ENCODE measurements at regions not wholly inside any gene's neighbourhood (a gene's known extent, or its start where the extent isn't known, plus 50 kb on each side); places are given as distances from the start of the nearest gene placed in this dataset.
"Not testable (repeated sequence)": the region's sequence is repeated elsewhere in the genome, so short reads cannot be mapped to it uniquely, and the experiment has no call there.

- FAIRE-seq (no peak), DNase-seq (ENCODE audit: low spot score) (no peak)
Measured at GRCh38 chr15:60134609-60135008, 130.5 kb downstream of the FOXB1 start.

DNA sequence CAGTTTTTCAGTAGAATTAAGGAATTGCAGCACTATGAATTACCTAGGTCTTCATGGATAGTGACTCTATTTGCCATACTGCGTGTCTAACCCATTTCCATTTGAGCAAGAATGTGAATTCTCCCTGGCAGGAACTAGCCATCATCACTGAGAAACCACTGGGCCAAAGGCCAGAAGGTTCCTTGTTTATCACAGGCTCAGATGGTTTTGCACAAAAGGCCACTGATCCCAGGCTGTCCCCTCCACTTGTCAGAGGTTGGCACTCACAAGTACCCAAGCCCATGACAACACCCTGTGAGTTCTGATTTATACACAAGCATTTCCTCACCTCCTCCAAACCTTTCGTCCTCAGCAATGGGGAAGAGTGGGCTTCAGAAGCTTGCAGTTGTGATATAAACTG is 131.8 kb downstream of the FOXB1 start:
- FAIRE-seq: no peak

GRCh38 chr15:60137711-60138396 is 133.7 kb downstream of the FOXB1 start:
- DNase-seq (ENCODE audit: low spot score) (peak; percentile 83), FAIRE-seq (peak; percentile 96)

More for the DNA sequence above, 131.8 kb downstream of the FOXB1 start:
- no peak for DNase-seq (ENCODE audit: low spot score)

DNA sequence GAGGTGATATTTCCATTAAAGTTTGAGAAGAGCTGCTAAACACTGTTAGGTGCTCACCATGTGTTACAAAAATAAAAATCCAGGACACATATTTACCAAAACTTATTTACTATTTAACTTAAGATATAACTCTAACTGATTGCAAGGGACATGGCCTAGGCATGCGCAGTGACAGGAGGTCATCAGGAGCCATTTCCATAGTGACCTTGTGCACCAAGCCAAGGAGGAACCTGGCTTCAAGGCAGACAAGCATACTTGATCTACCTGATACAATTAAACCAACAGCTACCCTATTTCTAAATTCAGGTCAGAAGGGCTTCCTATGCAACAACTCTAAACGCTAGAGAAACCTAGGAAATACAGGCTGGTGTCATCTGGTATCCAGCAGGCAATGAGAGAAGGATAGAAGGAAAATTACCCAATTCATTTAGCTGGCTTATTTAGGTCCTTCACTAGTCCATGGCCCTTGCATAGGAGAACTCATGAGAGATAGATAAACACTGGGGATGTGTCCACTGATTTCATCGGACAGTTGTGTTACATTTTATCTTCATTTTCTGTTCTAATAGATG is 134.4 kb downstream of the FOXB1 start:
- FAIRE-seq (peak; percentile 50), DNase-seq (ENCODE audit: low spot score) (no peak)

- no peak for FAIRE-seq
- no peak for DNase-seq (ENCODE audit: low spot score)
Measured at GRCh38 chr15:60152386-60152785, 148.3 kb downstream of the FOXB1 start.

GRCh38 chr15:60154764-60155325 is 150.7 kb downstream of the FOXB1 start:
- no peak for FAIRE-seq
- no peak for DNase-seq (ENCODE audit: low spot score)

DNA sequence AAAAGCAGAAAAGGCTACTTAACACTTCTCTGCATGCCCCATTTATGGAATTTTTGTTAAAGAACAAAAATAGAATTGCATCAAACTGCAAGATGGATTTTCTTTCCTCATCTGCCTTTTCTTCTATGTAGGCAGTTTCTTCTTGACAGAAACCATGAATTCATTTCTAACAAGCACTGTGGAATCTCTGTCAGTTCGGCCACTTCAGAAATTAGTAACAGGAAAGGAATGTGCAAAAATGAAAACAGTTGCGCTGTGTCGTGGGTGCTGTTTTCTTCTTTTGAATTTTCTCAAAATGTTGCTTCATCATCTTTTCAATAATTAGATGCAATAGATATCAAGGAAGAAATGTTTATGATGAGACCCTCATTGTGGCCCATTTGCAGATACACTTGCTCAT is 151.6 kb downstream of the FOXB1 start:
- peak; percentile 55 for FAIRE-seq
- peak; percentile 60 for DNase-seq (ENCODE audit: low spot score)

GRCh38 chr15:60160909-60161308 is 156.8 kb downstream of the FOXB1 start:
- DNase-seq (ENCODE audit: low spot score) (no peak), FAIRE-seq (no peak)

DNA sequence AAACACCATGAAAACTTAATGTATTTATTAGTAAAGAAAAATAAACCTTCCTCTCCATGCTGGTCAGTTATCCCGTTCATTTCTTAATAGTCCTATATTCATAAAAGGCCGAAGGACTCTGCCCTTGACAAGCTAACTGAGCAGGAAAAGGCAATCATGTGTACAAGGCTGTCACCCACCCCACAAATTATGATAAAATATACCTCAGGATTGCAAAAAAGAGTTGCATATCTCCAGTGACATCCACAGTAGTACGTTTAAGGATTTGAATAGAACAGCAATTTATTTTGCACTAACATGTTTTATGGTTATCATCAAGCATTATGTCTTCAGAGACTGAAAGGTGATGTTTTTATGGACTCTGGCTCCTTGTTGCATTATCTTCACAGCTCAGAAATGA is 157.6 kb downstream of the FOXB1 start:
- FAIRE-seq (peak; percentile 13), DNase-seq (ENCODE audit: low spot score) (no peak)

DNA sequence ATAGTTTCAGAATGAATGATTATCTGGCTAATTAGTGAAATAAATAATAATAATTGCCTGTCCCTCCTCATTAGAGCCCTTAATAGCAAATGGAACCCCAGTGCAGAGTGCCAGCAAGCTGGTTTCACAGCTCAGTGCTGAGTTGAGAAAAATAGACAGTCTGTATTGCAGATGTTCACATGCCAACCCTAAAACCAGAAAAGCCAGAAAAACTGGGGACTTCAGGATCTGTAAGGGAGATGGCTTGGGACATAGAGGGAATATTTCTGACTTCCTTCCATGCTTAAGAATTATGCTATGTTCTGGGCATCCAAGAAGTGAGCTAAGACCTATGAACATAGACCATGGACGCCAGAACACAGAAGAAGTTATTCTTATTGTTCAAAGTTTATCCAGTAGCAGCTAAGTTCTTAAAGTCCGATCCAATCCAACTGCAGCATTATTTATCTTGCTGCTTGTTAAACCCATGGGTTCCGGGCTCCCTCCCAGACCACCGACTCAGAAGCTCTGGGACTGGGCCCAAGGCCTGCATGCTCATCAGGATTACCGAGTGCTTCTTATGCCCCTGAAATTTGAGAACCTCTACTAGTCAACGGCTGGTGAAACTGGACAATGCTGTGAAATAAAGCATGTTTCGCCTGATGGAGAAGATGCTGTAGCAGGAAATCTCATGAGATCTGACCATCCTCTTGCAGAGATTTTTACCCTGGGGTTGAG is 158.3 kb downstream of the FOXB1 start:
- FAIRE-seq: peak; percentile 44
- DNase-seq (ENCODE audit: low spot score): no peak

GRCh38 chr15:60162968-60163355 is 158.9 kb downstream of the FOXB1 start:
- FAIRE-seq: no peak
- DNase-seq (ENCODE audit: low spot score): no peak

GRCh38 chr15:60165111-60165510 is 161.0 kb downstream of the FOXB1 start:
- DNase-seq (ENCODE audit: low spot score) (no peak), FAIRE-seq (no peak)

DNA sequence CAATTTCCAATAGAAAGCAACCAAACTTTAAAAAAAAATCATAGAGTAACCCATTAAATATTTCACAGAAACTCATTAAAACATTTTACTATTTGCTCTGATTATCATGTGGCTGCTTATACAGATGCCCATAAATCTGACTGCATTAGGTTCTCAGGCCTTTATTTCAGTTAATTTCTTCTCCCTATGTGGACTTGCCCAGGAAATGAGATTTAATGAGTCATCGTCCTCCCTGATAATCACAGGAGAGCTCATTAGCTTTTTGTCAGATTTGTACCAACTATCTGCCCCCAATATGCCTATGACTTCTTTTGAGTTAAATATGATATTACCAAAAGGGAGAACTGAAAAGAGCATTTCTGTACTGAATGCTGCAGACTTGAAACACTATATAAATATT is 168.0 kb downstream of the FOXB1 start:
- FAIRE-seq: no peak

GRCh38 chr15:60179786-60180391 is 175.8 kb downstream of the FOXB1 start:
- FAIRE-seq (peak; percentile 55), DNase-seq (ENCODE audit: low spot score) (peak; percentile 48)

More for the DNA sequence above, 168.0 kb downstream of the FOXB1 start:
- no peak for DNase-seq (ENCODE audit: low spot score)

DNA sequence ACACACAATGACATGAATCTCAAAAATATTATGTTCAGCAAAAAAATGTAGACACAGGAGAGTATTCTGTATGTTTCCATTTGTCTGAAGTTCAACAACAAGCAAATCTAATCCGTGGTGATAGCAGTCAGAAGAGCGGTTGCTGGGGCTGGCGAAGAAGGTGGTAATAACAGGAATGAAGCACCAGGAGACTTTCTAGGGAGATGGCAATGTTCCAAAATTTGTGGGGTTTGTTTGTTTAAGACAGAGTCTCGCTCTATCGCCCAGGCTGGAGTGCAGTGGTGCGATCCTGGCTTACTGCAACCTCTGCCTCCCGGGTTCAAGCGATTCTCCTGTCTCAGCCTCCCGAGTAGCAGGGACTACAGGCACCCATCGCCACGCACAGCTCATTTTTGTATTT is 177.8 kb downstream of the FOXB1 start:
- FAIRE-seq: peak; percentile 46
- DNase-seq (ENCODE audit: low spot score): not testable (repeated sequence)

- no peak for FAIRE-seq
Measured at GRCh38 chr15:60183366-60183765, 179.3 kb downstream of the FOXB1 start.

DNA sequence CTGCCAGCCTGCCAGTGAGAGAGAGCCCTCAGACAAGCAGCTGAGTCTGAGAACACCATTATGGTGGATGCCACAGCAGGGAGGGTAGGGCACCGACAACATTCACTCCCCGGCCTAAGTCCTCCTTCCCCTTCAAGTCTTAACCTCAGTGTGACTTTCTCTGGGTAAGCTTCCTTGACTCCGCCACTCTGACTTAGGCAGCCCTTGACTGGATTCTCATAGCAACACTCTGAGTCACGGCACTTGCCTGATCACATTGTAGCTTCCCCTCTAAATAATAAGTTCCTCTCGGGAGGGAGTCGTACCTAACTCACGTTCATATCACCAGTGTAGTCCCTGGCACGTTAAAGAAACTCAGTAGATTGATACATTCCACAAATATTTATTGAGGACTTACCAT is 180.5 kb downstream of the FOXB1 start:
- peak; percentile 82 for DNase-seq (ENCODE audit: low spot score)
- FAIRE-seq: peak; percentile 89

More at GRCh38 chr15:60183366-60183765, 179.3 kb downstream of the FOXB1 start:
- DNase-seq (ENCODE audit: low spot score): no peak

DNA sequence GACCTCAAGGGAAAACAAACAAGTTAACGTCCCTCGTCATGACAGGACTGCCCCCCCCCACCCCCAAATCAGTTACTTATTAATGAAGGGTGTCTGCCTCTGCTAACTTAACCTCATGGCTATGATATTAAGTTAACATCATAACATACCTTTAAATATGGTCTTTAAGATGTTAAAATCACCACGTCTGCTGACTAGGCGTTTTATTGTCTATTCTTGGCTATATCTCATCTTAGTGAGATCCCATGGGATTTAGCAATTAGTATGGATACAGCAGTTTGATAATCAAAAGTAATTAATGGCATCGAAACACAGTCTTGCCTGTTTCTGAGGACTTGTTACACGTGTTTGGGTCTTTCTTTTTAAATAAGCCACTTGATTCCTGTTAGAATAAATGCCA is 186.9 kb downstream of the FOXB1 start:
- FAIRE-seq (no peak), DNase-seq (ENCODE audit: low spot score) (no peak)

DNA sequence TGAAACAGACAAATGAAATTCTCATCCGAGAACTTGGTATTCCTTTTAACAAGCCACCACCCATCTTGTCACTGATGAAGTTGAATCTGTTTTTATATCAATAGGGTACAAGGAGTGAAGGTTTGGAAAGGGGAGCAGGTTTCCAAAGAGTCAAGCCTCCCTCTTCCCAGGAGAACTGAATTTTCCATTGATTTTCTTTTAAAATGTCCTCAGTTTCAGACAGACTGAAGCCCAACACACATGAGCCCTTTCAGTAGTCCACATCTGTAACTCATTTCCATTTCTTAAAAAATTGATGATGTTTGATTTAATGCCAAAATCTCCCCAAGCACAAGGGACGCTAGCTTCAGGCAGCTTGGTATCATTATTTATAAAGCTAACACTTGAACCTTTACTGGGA is 187.7 kb downstream of the FOXB1 start:
- DNase-seq (ENCODE audit: low spot score) (no peak), FAIRE-seq (no peak)

GRCh38 chr15:60195611-60196010 is 191.5 kb downstream of the FOXB1 start:
- no peak for FAIRE-seq
- no peak for DNase-seq (ENCODE audit: low spot score)

DNA sequence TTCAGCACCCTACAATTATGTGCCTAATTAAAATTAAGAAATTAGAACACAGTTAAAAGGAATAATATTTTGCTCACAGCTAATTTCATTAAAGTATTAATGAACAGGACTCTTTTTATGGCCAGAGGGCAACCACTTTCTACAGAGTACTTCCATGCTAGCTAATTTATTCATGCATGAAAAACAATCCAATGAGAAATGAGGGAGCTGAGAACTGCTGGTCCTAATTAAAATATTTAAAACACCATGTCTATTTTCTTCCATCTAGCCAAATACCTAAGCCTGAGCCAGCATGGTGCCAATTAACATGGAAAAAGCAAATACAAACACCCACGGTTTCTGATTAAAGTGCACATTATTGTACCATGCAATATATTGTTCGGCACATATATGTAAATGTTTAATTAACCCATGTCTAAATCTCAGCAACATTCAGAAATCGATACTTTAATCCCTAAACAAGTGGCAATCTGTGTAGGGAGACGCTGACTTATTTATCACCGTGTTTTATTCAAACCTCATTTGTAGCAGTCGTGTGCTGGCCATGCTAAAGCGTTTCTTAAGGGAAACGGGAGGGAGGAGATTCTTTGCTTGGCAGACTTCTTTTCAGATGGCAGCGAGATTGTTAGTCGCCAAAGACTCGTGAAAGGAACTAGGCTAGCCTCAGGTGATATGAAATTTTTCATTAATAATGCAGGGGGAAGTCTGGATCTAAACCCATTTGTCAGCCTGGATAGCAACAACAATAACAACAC is 193.5 kb downstream of the ANXA2 start:
- peak; percentile 89 for FAIRE-seq
- no peak for DNase-seq (ENCODE audit: low spot score)

Data from urothelium cell line (cell line).